ENCODE measurements at regions not wholly inside any gene's neighbourhood (a gene's known extent, or its start where the extent isn't known, plus 50 kb on each side); places are given as distances from the start of the nearest gene placed in this dataset.
A peak's percentile ranks its signal among the peaks of the same experiment; 100 is the strongest.

DNA sequence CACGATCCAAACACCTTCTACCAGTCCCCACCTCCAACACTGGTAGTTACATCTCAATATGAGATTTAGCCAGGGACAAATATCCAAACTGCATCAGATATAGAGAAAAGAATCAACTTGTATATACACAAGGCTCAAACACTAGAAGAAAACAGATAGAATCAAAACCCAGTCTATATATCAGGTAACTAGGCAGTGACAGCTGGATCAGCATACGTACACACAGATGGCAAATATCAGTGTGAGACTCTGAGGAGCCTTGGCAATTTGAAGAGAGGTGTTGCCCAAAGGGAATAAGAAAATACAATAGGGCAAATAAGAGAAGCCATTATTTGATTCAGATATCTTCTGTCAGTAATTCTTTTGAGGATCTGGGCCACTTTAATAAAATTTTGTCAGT lies 951.3 kb upstream of the CHORDC1 start:
- Histone ChIP-seq H3K36me3 (replicated peaks) (no peaks in the 10 kb centered on the region), H3K4me3 (no peak overlapping the region), H3K9me3 (no peaks in the 10 kb centered on the region), H3K27me3 (ENCODE audit: low read depth) (no peaks in the 10 kb centered on the region), H3K4me1 (no peaks in the 10 kb centered on the region)
- in situ Hi-C loops (cut with MboI; ENCODE audit: low sequenced_read_pairs) = no loop called here
- no peak for DNase-seq (ENCODE audit: low spot score in 2 of 2)

DNA sequence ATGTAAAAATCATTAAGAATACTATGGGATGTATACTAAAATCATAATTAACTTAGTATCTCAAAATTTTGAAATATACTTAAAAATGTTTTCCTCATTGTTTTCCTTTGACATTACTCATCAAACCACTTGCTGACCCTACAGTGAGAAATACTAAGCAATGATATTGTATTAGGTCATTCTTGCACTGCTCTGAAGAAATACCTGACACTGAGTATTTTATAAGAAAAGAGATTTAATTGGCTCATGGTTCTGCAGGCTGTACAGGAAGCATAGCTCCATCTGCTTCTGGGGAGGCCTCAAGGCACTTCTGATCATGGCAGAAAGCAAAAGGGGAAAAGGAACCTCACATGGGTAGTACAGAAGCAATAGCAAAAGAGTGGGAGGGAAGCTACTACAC lies 950.9 kb upstream of the CHORDC1 start:
- no peak overlapping the region for H3K4me3 ChIP-seq
- no peaks in the 10 kb centered on the region for H3K9me3 ChIP-seq
- H3K27me3 ChIP-seq (ENCODE audit: low read depth) = no peaks in the 10 kb centered on the region
- H3K4me1 ChIP-seq = no peaks in the 10 kb centered on the region
- DNase-seq (ENCODE audit: low spot score in 2 of 2) = no peak
- in situ Hi-C loops (cut with MboI; ENCODE audit: low sequenced_read_pairs) = no loop called here
- no peaks in the 10 kb centered on the region for H3K36me3 ChIP-seq (replicated peaks)

DNA sequence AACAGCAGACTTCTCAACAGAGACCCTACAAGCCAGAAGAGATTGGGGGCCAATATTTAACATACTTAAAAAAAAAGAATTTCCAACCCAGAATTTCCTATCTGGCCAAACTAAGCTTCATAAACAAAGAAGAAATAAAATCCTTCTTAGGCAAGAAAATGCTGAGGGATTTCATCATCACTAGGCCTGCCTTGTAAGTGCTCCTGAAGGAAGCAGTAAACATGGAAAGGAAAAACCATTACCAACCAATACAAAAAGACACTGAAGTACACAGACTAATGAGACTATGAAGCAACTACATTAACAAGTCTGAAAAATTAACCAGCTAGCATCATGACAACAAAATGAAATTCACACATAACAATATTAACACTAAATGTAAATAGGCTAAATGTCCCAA lies 947.9 kb upstream of the CHORDC1 start:
- in situ Hi-C loops (cut with MboI; ENCODE audit: low sequenced_read_pairs) = no loop called here
- no peaks in the 10 kb centered on the region for H3K27me3 ChIP-seq (ENCODE audit: low read depth)
- no peaks in the 10 kb centered on the region for H3K4me1 ChIP-seq
- no peak for DNase-seq (ENCODE audit: low spot score in 2 of 2)
- no peaks in the 10 kb centered on the region for H3K9me3 ChIP-seq
- H3K36me3 ChIP-seq (replicated peaks) = no peaks in the 10 kb centered on the region
- no peak overlapping the region for H3K4me3 ChIP-seq

DNA sequence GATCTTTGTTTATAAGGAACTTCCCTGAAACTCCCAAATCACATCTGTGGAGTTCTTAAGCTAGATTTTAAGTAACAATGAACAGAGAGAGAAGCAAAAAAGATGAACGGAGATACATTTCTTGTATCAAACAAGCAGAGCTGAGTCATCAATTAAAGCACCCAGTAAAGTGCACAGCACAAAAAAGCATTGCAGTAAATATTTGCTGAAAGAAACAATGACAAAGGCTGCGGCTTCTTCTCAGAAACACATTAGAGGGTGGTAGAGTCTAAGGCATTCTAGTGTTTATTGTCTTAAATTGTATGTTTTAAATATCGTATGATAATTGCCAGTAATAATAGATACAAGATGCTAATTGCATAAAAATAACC lies 941.6 kb upstream of the CHORDC1 start:
- in situ Hi-C loops (cut with MboI; ENCODE audit: low sequenced_read_pairs) = no loop called here
- Histone ChIP-seq H3K4me3 (no peak overlapping the region), H3K27me3 (ENCODE audit: low read depth) (no peaks in the 10 kb centered on the region), H3K9me3 (no peaks in the 10 kb centered on the region), H3K36me3 (replicated peaks) (no peaks in the 10 kb centered on the region), H3K4me1 (no peaks in the 10 kb centered on the region)
- peak in 1 of 2 experiments; percentile 7 for DNase-seq (ENCODE audit: low spot score in 2 of 2)

DNA sequence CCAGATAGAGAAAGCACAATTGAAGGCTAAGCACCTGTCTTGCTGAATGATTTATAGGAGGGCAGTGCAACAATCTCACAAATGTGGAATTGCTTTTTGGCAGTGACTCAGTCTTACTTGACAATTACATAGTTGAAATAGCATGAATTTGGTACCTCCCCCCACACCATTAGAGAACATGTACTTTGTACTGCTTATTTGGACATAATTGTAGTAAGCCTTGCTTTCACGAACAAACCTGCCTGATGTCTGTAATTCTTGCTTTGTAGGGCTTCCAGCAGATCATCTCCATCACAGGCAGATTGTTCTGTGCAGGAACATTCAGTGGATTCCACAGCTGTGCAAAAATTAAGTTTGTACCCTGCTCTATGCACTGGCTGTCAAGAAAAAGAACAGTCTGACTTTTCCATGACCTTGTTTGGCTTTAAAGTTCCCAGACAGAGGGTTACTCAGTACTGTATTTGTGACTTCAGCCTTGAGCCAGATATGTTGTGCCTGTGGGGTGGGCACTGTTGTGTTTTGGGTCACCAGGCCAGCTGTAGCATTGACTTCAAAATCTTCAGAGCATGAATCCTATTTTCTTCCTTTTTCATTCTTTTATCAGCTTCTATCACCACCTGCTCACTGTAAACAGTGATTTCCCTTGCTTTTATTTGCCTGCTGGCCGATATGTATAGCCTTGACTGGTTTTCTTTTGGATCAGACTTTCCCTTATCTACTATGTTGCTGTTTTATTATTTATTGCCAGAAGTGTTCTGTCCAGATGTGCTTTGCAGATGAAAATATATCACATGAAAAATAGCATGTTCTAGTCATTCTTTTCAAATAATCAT lies 941.0 kb upstream of the CHORDC1 start:
- H3K4me1 ChIP-seq = no peaks in the 10 kb centered on the region
- DNase-seq (ENCODE audit: low spot score in 2 of 2) = no peak
- H3K27me3 ChIP-seq (ENCODE audit: low read depth) = no peaks in the 10 kb centered on the region
- in situ Hi-C loops (cut with MboI; ENCODE audit: low sequenced_read_pairs) = no loop called here
- no peak overlapping the region for H3K4me3 ChIP-seq
- no peaks in the 10 kb centered on the region for H3K9me3 ChIP-seq
- no peaks in the 10 kb centered on the region for H3K36me3 ChIP-seq (replicated peaks)

DNA sequence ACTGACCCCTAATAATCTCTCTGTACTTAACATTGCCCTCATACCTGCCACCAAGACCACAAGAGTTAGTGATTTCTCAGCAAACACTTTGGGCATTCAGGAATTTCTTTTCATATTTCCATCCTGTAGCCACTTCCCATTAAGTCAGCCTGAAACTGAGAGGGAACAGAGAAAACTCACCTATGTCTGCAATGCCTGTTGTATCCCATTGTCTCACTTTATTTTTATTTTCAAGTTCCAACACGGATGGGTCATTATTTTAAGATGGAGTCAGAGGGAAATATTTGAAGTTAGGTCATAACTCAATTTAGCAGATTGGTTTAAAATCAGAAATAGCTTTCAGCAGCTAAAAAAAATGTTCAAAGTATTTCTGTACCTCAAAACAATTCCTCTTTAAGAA lies 937.8 kb upstream of the CHORDC1 start:
- no peak for DNase-seq (ENCODE audit: low spot score in 2 of 2)
- in situ Hi-C loops (cut with MboI; ENCODE audit: low sequenced_read_pairs) = no loop called here
- H3K4me1 ChIP-seq = no peaks in the 10 kb centered on the region
- no peaks in the 10 kb centered on the region for H3K9me3 ChIP-seq
- H3K27me3 ChIP-seq (ENCODE audit: low read depth) = no peaks in the 10 kb centered on the region
- no peaks in the 10 kb centered on the region for H3K36me3 ChIP-seq (replicated peaks)
- no peak overlapping the region for H3K4me3 ChIP-seq

DNA sequence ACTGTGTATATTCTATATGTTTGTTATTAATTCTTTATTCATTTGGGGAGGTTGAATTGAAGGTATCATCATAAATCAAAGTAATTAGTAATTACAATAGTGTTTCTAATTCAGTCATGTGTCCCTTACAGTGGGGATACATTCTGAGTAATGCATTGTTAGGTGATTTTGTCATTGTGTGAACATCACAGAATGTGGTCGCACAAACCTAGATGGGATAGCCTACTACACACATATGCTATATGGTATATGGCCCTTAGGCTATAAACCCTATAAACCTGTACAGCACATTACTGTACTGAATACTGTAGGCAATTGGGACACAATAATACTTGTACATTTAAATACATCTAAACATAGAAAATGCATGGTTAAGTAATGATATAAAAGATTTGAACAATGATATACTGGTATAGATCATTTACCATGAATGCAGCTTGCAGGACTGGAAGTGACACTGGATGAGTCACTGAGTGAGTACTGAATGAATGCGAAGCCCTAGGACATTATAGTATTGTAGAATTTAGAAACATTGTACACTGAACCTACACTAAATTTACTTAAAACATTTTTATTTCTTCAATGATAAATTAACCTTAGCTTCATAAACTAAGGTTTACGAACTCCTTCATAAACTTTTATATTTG lies 936.2 kb upstream of the CHORDC1 start:
- no peaks in the 10 kb centered on the region for H3K36me3 ChIP-seq (replicated peaks)
- no peaks in the 10 kb centered on the region for H3K9me3 ChIP-seq
- no peaks in the 10 kb centered on the region for H3K4me1 ChIP-seq
- no peaks in the 10 kb centered on the region for H3K27me3 ChIP-seq (ENCODE audit: low read depth)
- in situ Hi-C loops (cut with MboI; ENCODE audit: low sequenced_read_pairs) = no loop called here
- H3K4me3 ChIP-seq = no peak overlapping the region
- no peak for DNase-seq (ENCODE audit: low spot score in 2 of 2)

DNA sequence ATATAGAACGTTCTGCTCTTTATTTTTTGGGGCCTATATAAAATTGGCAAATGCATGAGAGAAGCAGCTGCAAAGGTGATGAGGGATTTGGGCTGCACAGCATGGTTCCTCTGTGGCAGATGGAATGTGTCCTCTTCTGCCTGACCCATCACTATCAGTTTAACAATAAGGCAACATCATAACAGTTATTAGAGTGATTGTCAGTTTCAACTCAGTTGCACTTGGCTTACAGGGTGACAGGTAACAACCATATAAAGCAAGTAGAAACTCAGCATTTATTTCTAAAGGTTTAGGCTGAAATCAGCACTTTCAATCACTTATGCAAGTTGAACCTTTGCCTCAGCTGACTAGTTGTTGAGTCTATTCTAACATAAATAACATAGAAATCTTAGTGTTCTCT lies 935.4 kb upstream of the CHORDC1 start:
- H3K27me3 ChIP-seq (ENCODE audit: low read depth) = no peaks in the 10 kb centered on the region
- DNase-seq (ENCODE audit: low spot score in 2 of 2) = no peak
- no peaks in the 10 kb centered on the region for H3K36me3 ChIP-seq (replicated peaks)
- in situ Hi-C loops (cut with MboI; ENCODE audit: low sequenced_read_pairs) = no loop called here
- 0 out of 2 replicates have a peak, but pooled peaks cover 1% of the 10 kb centered on the region for H3K9me3 ChIP-seq
- no peaks in the 10 kb centered on the region for H3K4me1 ChIP-seq
- H3K4me3 ChIP-seq = no peak overlapping the region

DNA sequence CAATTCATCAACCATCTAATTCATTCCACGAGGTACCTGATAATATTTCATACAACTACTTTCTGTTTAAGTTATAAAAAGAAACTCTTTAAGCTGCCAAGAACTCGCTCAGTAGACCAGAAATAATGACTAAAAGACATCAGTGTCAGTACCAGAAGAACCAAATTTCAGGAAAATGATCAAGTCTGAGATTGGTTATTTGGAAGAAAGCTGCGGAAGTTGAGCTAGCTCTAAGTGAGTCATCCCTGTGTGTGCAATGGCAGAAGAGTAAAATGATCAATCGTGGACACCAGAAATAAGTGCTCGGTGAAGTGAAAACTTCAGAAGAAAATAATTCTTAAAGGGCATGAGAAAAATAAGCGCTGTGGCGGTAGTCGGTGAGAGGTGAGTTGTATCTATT lies 933.2 kb upstream of the CHORDC1 start:
- no peak for DNase-seq (ENCODE audit: low spot score in 2 of 2)
- Histone ChIP-seq H3K4me1 (no peaks in the 10 kb centered on the region), H3K27me3 (ENCODE audit: low read depth) (no peaks in the 10 kb centered on the region), H3K4me3 (no peak overlapping the region), H3K9me3 (peaks cover 4% of the 10 kb centered on the region; the same call in 1 of the 2 replicates), H3K36me3 (replicated peaks) (no peaks in the 10 kb centered on the region)
- in situ Hi-C loops (cut with MboI; ENCODE audit: low sequenced_read_pairs) = no loop called here

DNA sequence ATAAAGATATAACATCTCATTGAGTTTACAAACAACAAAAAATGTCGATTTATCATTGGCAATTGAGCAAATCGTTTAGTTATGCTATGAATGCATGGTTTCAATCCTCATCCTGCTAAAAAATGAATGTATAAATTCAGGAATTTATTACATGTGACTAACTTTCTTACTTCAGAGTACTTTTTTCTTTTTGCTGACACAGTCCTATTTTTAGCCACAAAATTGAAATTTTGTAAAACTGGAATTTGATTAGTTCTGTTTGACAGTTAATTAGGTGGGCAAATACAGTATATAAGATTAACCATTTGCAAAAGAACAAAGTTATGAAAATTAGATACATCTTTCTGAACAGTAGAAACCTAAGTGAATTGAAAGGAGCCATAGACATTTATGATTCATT lies 925.0 kb upstream of the CHORDC1 start:
- no peak for DNase-seq (ENCODE audit: low spot score in 2 of 2)
- no peaks in the 10 kb centered on the region; the same call in 1 of the 2 replicates for H3K9me3 ChIP-seq
- in situ Hi-C loops (cut with MboI; ENCODE audit: low sequenced_read_pairs) = no loop called here
- no peaks in the 10 kb centered on the region for H3K4me1 ChIP-seq
- no peaks in the 10 kb centered on the region for H3K27me3 ChIP-seq (ENCODE audit: low read depth)
- no peaks in the 10 kb centered on the region for H3K36me3 ChIP-seq (replicated peaks)
- H3K4me3 ChIP-seq = no peak overlapping the region

DNA sequence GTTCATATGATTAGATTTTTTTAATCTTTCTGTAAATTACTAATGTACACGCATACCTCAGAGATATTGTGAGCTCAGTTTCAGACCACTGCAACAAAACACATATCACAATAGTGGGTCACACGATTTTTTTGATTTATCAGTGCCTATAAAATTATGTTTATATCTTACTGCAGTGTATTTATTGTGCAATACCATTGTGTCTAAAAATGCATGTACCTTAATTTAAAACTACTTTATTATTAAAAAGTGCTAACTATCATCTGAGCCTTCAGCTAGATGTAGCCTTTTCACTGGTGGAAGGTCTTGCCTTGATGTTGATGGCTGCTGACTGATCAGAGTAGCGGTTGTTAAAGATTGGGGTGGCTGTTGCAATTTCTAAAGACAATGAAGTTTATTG lies 918.8 kb upstream of the CHORDC1 start:
- Histone ChIP-seq H3K27me3 (ENCODE audit: low read depth) (no peaks in the 10 kb centered on the region), H3K9me3 (no peaks in the 10 kb centered on the region), H3K4me1 (no peaks in the 10 kb centered on the region), H3K4me3 (no peak overlapping the region), H3K36me3 (replicated peaks) (no peaks in the 10 kb centered on the region)
- DNase-seq (ENCODE audit: low spot score in 2 of 2) = no peak
- in situ Hi-C loops (cut with MboI; ENCODE audit: low sequenced_read_pairs) = no loop called here

DNA sequence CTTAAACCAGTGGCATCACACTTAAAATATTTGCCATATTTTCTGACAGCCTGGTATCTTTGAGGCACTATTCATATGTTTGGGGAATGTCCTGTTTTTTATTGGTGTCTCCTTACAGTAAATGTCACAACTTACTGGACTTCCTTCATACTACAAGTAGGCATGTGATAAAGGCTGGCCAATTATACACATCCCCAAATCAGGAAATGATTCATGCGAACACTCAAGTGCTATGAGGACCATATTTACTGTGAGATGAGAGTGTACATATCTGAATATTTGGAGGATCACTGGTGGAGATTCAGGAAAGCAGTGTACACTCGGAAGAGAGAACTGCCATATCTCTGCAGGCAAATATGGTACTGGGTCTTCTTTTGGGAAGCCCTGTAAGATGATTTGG lies 913.8 kb upstream of the CHORDC1 start:
- H3K9me3 ChIP-seq = no peaks in the 10 kb centered on the region
- no peak for DNase-seq (ENCODE audit: low spot score in 2 of 2)
- H3K4me1 ChIP-seq = no peaks in the 10 kb centered on the region
- in situ Hi-C loops (cut with MboI; ENCODE audit: low sequenced_read_pairs) = no loop called here
- no peak overlapping the region for H3K4me3 ChIP-seq
- no peaks in the 10 kb centered on the region for H3K36me3 ChIP-seq (replicated peaks)
- H3K27me3 ChIP-seq (ENCODE audit: low read depth) = no peaks in the 10 kb centered on the region

DNA sequence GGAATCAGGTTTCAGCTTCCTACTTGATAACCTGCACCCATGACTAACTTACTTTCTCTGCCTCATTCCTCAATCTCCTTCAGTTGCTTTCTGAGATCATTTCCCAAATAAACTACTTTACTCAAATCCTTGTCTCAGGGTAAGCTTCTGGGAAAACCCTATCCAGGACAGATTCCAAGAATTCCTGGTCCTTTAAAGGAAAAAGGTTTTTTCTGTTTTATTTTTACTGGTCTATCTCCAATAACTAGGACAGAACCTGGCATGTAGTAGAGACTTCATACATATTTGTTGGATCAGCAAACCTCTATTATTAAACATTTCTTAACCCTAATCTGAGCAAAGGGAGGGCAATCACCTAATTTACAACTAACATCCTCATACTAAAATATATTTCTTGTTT lies 910.5 kb upstream of the CHORDC1 start:
- Histone ChIP-seq H3K4me3 (no peak overlapping the region), H3K4me1 (no peaks in the 10 kb centered on the region), H3K36me3 (replicated peaks) (no peaks in the 10 kb centered on the region), H3K9me3 (no peaks in the 10 kb centered on the region), H3K27me3 (ENCODE audit: low read depth) (no peaks in the 10 kb centered on the region)
- no peak for DNase-seq (ENCODE audit: low spot score in 2 of 2)
- in situ Hi-C loops (cut with MboI; ENCODE audit: low sequenced_read_pairs) = no loop called here

DNA sequence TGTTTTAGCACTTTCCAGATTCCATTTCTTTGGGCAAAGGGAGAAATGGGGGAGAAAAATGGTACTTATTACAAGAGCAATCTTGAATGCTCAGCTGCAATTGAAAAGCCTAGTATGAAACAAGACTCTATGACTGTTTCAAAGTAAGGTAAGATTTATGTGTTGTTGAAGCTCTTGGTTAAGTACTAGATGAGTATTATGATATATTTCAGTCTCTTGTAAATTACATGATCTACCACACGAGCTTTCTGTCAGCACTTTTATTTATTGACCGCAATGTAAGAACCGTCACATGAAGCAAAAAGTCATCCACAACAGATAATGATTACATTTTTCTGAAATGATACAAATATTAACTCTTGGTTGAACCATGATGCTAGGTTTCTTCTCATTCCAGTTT lies 906.7 kb upstream of the CHORDC1 start:
- no peak for DNase-seq (ENCODE audit: low spot score in 2 of 2)
- H3K36me3 ChIP-seq (replicated peaks) = no peaks in the 10 kb centered on the region

More for the DNA sequence above, 906.7 kb upstream of the CHORDC1 start:
- Histone ChIP-seq H3K4me3 (no peak overlapping the region), H3K4me1 (no peaks in the 10 kb centered on the region), H3K9me3 (no peaks in the 10 kb centered on the region), H3K27me3 (ENCODE audit: low read depth) (no peaks in the 10 kb centered on the region)
- in situ Hi-C loops (cut with MboI; ENCODE audit: low sequenced_read_pairs) = no loop called here

Data from HAP-1 (cell line).